HepG2 (cell line): ENCODE measurements at regions not wholly inside any gene's neighbourhood (a gene's known extent, or its start where the extent isn't known, plus 50 kb on each side); places are given as distances from the start of the nearest gene placed in this dataset.

ENCODE experiments used
- TCF7 ChIP-seq: sonication (generic); IDR thresholded peaks from 2 replicates; pipeline ENCODE4 v1.6.1; 2016; ENCODE audit warnings: antibody characterized with exemption, low read depth
- ZNF343 ChIP-seq: sonication (generic); formaldehyde crosslinking; IDR thresholded peaks from 2 replicates; pipeline ENCODE4 v1.4.0; 2020; ENCODE audit warnings: mild to moderate bottlenecking, missing genetic modification reagents

- TF ChIP-seq ZNF343 (CRISPR knock-in tag) (no peak), TCF7 (no peak)
Measured at GRCh38 chr5:110323357-110323756, 403.1 kb downstream of the TMEM232 start.
